K562 (cell line): ENCODE measurements at regions not wholly inside any gene's neighbourhood (a gene's known extent, or its start where the extent isn't known, plus 50 kb on each side); places are given as distances from the start of the nearest gene placed in this dataset.
A peak's percentile ranks its signal among the peaks of the same experiment; 100 is the strongest.

Source experiments
- ARID4B ChIP-seq: sonication (generic); formaldehyde crosslinking; IDR thresholded peaks from 2 replicates; pipeline ENCODE4 v1.8.0; 2022; ENCODE audit warnings: mild to moderate bottlenecking, missing genetic modification reagents
- CEBPG ChIP-seq, 3 experiments: fragments of 200-800 bp in 1 of 3; sonication (Bioruptor generic) in 1 of 3; sonication (generic) in 1 of 3; formaldehyde crosslinking in 1 of 3; IDR thresholded peaks in 2 of 3; conservative IDR thresholded peaks in 1 of 3; 2 replicates each; pipeline versions ENCODE4 v1.6.1 to v1.8.0; 2016 to 2022; ENCODE audit warnings: missing compliant biosample characterization in 2 of 3, missing genetic modification characterization in 2 of 3, mild to moderate bottlenecking in 1 of 3, missing genetic modification reagents in 1 of 3
- RBM17 ChIP-seq: fragments of 200-400 bp; formaldehyde crosslinking; IDR thresholded peaks from 2 replicates; pipeline ENCODE4 v1.6.1; 2017; ENCODE audit warnings: low read depth, mild to moderate bottlenecking, low read length, borderline replicate concordance
- RERE ChIP-seq: sonication (generic); formaldehyde crosslinking; IDR thresholded peaks from 2 replicates; pipeline ENCODE4 v1.8.0; 2023; ENCODE audit warnings: missing genetic modification reagents, mild to moderate bottlenecking, borderline replicate concordance
- ZNF224 ChIP-seq: sonication (generic); formaldehyde crosslinking; IDR thresholded peaks from 2 replicates; pipeline ENCODE4 v1.8.0; 2022; ENCODE audit warnings: mild to moderate bottlenecking, missing genetic modification reagents
- TF ChIP-seq, protein P1 (sequence below): fragments of 250-450 bp; sonication (Bioruptor Pico); IDR thresholded peaks from 2 replicates; pipeline ENCODE4 v1.5.0; 2022; ENCODE audit warnings: mild to moderate bottlenecking
- TF ChIP-seq, protein P2 (sequence below): sonication (generic); formaldehyde crosslinking; IDR thresholded peaks from 2 replicates; pipeline ENCODE4 v1.8.0; 2022; ENCODE audit warnings: mild to moderate bottlenecking, low read depth, missing genetic modification reagents

DNA sequence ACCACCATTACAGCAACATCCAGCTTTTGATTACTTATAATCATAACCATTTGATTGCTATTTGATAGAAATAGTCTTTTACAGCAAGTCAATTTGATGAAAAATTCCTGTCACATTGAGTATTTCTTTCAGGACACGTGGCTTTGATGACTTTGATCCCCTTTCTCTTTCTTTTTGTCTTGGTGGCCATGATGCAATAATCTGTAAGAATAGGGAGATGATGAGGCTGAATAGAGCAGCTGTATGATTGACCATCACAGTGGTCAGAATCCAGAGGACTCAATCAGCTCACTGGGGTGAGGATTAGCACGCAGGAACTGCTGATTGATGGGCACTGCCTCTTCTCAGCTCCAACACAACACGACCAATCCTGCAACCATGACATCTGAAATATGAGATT, 262.7 kb downstream of the PARP8 start (continued):
- TF ChIP-seq ARID4B (CRISPR knock-in tag) (no peak), CEBPG (CRISPR knock-in tag; IDR thresholded peaks at IDR 0.05) (peak; percentile 82), CEBPG (tag; conservative IDR thresholded peaks at IDR 0.05 in 1 of 2, IDR thresholded peaks at IDR 0.05 in 1 of 2) (peak; percentile 88 to 97), RERE (CRISPR knock-in tag) (no peak), ZNF224 (no peak), RBM17 (no peak)
- TF ChIP-seq, protein P1, sequence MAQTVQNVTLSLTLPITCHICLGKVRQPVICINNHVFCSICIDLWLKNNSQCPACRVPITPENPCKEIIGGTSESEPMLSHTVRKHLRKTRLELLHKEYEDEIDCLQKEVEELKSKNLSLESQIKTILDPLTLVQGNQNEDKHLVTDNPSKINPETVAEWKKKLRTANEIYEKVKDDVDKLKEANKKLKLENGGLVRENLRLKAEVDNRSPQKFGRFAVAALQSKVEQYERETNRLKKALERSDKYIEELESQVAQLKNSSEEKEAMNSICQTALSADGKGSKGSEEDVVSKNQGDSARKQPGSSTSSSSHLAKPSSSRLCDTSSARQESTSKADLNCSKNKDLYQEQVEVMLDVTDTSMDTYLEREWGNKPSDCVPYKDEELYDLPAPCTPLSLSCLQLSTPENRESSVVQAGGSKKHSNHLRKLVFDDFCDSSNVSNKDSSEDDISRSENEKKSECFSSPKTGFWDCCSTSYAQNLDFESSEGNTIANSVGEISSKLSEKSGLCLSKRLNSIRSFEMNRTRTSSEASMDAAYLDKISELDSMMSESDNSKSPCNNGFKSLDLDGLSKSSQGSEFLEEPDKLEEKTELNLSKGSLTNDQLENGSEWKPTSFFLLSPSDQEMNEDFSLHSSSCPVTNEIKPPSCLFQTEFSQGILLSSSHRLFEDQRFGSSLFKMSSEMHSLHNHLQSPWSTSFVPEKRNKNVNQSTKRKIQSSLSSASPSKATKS: no peak
- TF ChIP-seq, protein P2, sequence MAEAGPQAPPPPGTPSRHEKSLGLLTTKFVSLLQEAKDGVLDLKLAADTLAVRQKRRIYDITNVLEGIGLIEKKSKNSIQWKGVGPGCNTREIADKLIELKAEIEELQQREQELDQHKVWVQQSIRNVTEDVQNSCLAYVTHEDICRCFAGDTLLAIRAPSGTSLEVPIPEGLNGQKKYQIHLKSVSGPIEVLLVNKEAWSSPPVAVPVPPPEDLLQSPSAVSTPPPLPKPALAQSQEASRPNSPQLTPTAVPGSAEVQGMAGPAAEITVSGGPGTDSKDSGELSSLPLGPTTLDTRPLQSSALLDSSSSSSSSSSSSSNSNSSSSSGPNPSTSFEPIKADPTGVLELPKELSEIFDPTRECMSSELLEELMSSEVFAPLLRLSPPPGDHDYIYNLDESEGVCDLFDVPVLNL (CRISPR knock-in tag): no peak
